ENCODE measurements at regions not wholly inside any gene's neighbourhood (a gene's known extent, or its start where the extent isn't known, plus 50 kb on each side); places are given as distances from the start of the nearest gene placed in this dataset.

DNA sequence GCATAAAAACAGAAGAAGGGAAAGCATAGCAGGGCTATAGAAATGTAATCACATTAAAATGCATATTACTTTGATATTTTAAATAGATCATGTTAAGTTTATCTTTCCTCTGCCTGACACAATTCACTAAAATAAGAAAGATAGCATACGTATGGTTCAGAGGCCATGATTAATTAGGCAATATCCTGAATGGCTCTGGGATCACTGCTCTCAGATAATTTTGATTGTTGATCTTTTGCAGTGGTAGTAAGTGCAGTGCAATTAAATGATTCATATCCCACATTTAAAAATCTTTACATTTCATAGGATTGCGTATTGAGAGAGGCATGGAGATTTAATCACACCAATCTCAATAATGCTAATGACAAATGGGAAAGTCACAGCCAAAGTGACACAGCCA is 1040.7 kb downstream of the SOCS6 start:
- TF ChIP-seq, protein P1, sequence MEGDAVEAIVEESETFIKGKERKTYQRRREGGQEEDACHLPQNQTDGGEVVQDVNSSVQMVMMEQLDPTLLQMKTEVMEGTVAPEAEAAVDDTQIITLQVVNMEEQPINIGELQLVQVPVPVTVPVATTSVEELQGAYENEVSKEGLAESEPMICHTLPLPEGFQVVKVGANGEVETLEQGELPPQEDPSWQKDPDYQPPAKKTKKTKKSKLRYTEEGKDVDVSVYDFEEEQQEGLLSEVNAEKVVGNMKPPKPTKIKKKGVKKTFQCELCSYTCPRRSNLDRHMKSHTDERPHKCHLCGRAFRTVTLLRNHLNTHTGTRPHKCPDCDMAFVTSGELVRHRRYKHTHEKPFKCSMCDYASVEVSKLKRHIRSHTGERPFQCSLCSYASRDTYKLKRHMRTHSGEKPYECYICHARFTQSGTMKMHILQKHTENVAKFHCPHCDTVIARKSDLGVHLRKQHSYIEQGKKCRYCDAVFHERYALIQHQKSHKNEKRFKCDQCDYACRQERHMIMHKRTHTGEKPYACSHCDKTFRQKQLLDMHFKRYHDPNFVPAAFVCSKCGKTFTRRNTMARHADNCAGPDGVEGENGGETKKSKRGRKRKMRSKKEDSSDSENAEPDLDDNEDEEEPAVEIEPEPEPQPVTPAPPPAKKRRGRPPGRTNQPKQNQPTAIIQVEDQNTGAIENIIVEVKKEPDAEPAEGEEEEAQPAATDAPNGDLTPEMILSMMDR (IDR thresholded peaks at IDR 0.05): no peak
- no peak for TF ChIP-seq POLR2A (IDR thresholded peaks at IDR 0.05)
